NCI-H1092 treated with DMSO at 0.1 percent for 48 hours (cell line): ENCODE measurements at regions not wholly inside any gene's neighbourhood (a gene's known extent, or its start where the extent isn't known, plus 50 kb on each side); places are given as distances from the start of the nearest gene placed in this dataset.
A peak's percentile ranks its signal among the peaks of the same experiment; 100 is the strongest.

Experiments
- DNase-seq: peaks from one replicate; lab custom pipeline; 2025; lab: John Stamatoyannopoulos, UW

DNA sequence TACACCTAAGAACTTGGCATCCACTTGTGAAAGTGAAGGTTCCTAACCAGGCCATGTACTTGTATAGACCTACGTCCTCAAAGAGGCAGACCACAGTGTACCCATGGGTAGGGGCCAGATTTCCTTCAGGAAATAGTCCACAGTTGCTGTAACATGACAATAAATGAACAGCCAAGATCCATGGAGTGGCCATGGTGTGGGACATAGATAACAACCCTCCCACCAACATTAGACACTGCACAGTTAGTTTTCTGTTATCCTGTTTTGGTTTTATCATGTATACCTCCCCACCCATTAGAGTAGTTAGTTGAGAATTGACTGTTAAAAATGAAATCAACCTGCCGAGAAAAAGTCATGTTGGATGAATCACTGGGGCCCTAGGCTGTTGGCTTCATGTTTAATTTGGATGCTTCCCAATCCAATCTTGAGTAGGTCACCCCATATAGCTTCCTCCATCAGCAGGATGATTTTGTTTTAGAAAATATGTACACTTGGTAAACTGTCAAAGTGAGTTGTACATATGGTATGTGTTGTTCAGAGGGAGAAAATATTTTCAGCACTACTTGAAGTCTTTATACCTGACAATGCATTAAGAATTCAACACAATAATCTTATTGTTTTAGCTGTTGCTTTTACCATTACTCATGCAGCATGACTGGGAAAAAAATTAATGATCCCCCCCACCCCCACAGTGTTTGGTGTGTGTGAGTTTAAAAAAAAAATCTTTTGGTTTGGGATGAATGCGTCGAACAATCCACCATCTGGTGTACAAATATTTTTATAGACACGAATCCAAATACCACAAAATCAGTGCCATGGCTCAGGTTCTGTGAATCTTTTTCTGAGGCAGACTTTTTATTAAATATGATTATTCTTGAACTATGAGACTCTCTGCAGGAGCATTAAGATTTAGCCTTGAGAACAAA, 88.3 kb upstream of the ARHGAP29 start:
- DNase-seq = no peak

DNA sequence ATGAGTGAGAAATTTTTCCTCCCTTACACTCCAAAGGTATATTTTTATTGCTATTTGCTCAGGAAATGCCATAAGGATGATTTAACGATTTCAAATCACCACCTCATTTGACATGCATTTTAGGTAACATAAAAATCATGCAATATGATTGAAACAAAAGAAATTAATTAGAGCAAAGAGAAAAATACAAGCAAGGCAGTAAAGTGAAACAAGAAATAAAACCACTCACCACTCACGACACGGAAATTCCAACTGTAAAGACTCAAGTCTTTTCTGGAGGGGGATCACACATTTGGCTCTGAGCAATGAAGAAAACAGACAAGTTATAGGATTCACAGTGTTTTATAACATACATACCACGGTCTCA, 86.8 kb upstream of the ARHGAP29 start:
- DNase-seq = no peak

DNA sequence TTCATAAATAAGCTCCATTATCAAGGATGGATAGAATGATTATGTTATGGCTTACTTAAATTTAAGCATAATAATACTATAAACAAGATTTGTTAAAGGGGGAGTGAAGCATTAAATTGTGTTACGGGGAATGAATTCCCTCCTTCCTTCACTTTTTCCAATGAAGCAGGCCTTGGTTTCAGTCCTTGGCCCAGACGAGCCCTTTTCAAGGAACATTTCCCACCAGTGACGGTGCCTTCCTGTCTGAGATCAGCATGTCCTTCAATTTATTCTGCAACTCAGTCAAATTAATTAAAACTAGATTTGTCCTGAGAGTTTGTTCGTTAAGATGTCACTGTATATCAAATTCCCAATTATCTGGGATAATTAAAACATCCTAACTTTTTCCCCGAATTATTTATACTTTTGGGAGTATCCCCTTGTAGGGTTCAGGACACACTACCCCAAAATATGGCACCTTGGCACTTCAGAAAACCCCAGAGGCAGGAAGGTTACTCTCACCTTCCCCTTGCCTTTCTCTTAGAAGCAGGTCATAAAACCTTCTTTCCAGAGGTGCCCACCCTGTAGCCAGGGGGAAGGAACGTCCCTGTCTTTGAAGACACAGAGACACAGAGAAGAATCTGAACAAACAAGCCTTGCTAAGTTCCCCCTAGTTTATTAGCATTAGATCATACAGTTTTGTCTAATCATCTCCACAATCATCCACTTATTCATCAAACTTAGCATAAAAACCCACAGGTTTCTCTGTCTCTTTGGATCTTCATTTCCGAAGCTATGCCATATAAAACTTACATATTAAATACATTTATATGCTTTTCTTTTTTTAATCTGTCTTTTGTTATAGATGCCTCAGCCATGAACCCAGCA, 86.2 kb upstream of the ARHGAP29 start:
- no peak for DNase-seq

DNA sequence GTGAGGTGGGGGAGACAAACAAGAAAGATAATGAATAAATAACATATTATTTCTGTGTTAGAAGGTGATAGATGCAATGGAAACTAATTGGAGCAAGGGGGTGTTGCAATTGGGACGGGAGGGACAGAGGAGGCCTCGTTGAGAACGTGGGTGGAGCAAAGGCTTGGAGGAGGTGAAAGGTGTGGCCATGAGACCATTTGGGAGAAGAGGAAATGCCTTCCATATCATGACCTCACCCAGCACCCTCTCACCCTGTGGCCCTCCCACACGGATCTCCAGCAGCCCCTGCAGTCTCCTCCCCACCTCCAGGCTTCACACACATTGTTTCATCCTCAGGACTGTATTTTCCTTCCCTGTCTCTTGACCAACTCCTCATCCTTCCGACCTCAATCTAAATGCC, 85.3 kb upstream of the ARHGAP29 start:
- DNase-seq = no peak

DNA sequence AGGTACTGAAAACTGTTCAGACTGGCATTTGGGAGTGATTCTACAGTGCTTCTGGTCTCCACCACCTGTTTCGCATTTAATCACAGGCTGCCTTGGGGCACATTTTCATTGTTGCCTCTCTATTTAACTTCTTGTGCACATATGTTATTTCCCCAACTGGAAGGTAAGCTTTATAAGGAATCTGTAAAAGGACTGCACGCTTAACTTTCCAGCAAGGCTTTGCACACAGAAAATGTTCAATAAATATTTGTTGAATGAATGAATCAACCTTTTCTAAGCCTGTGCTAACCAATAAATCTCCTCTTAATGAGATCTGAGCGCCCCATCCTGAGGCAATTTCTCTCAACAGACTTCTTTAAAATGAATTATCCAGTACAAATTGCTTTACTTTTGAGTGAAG, 84.3 kb upstream of the ARHGAP29 start:
- peak; percentile 21 for DNase-seq

DNA sequence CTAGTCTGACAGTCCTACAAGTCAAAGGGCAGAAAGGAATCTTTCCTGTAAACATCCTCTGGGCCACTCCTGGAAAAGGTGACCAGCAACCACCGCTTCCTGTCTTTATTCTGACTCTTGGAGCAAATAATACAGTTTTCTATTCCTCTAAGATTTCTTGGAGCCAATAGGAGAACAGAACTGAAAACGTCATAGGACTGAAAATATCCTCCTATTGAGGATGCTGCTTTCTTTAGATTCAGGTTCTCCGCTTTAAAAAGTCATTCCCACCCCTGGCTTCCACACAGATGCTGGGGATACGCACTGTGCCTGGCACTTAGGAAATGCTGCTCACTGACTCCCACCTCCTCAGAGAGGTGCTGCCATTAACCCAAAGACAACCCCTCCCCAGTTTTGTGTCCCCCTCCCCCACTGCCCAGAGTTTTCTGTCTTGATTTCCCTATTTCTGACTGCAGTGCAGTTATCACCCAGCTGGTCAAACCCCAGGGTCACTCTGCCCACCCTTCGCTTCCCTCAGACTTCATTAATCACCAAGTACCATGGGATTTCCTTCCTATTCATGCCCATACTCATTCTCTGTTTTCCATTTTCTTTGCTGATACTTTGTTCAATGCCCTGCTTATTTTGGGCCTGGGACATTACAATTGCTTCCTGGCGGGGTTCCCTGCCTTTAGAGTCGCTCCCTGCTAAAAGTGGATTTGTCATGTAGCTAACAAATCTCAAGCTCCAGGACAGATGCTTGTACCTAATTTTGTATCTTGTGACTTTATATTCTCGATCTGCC, 82.1 kb upstream of the ARHGAP29 start:
- no peak for DNase-seq

DNA sequence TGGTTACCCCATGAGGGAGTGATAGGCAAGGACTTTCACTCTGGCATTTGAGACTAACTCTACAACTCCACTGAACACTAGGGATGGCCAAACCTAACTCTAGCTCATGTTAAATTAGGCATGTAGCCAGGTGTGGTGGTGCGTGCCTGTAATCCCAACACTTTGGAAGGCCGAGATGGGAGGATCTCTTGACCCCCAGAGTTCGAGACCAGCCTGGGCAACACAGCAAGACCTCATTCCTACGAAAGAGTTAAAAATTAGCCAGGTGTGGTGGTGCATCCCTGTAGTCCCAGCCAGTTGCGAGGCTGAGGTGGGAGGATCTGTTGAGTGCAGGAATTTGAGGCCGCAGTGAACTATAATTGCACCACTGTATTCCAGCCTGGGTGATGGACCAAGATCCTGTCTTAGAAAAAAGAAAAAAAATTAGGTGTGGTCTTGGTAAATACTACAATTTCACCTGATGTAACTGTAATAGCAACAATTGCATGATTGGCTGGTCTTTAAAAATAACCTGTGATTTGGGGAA, 81.2 kb upstream of the ARHGAP29 start:
- no peak for DNase-seq

DNA sequence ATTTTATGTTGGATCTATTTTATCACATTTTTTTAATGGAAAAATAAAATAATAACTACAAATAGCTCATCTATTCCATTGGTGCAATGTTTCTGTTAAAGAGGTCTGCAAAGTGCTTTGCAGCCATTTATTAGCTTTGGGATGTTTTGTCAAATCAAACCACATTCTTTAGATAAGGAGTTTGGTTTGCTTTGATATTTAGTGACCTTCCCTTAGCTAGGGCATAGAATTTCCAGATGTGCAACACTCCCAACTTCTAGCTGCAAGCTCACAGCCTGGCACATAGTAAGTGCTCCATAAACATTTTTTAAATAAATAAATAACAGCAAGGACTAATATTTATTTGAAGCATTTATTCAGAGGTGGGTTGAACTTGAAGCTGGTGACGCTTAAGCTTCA, 80.4 kb upstream of the ARHGAP29 start:
- DNase-seq = no peak

DNA sequence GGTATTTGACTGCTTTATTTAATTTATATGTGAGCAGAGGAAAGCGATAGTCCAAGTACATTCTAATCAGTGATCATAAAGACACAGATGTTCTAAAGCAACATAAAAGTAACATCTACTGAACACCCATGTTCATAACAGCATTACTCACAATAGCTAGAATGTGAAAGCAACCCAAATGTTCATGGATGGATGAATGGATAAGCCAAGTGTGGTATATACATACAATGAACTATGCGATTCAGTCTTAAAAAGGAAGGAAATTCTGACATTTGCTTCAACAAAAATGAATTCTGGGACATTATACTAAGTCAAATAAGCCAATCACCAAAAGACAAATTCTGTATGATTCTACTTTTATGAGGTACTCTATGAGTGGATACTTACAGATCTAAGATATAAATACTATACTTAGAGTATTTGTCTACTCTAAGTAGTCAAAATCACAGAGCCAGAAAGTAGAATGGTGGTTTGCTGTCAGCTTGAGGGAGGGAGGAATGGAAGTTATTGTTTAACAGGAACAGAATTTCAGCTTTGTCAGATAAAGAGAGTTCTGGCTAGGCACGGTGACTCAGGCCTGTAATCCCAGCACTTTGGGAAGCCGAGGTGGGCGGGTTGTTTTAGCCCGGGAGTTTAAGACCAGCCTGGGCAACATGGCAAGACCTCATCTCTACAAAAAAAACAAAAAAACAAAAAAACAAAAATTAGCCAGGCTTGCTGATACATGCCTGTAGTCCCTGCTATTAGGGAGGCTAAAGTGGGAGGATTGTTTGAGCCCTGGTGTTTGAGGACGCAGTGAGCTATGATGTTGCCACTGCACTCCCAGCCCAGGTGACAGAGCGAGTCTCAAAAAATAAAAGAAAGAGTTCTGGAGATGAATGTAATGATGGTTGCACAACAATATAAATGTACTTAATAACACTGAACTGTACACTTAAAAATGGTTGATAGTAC, 79.7 kb upstream of the ARHGAP29 start:
- no peak for DNase-seq

DNA sequence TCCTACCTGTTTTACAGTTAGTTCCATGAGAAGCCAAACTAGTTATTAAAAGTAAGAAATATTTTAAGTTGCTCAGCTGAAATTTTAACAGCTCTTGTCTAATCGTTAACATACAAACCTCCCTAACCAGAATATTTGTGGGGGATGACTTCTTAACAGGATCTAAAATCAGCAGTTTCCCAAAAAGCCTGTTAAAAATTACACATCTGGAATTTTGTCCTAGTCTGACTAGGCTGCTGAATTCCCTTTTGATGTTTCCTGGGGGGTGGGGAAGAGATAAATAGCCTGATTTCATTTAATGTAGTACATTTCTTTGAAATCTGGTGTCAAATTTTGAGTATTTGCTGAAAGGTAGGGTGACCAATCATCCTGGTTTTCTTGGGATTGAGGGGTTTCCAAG, 78.8 kb upstream of the ARHGAP29 start:
- DNase-seq = no peak

DNA sequence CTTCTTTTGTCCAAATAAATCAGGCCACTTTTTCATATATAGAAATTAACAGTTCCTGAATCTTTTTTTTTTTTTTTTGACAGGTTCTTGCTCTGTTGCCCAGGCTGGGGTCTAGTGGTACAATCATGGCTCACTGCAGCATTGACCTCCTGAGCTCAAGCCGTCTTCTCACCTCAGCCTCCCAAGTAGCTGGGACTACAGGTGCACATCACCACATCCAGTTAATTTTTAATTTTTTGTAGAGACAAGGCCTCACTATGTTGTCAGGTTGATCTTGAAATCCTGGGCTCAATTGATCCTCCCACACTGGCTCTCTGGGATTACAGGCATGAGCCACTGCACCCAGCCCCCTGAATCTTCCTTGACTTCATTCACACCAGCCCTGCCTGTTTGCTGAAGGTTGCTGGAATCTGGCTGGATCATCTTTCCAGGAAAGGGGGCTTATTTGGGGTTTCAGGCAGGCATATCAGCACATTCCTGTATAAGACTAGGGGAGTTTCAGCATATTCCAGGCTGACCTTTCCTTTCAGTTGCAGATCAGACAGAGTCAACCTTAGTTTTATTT, 78.2 kb upstream of the ARHGAP29 start:
- DNase-seq = no peak

DNA sequence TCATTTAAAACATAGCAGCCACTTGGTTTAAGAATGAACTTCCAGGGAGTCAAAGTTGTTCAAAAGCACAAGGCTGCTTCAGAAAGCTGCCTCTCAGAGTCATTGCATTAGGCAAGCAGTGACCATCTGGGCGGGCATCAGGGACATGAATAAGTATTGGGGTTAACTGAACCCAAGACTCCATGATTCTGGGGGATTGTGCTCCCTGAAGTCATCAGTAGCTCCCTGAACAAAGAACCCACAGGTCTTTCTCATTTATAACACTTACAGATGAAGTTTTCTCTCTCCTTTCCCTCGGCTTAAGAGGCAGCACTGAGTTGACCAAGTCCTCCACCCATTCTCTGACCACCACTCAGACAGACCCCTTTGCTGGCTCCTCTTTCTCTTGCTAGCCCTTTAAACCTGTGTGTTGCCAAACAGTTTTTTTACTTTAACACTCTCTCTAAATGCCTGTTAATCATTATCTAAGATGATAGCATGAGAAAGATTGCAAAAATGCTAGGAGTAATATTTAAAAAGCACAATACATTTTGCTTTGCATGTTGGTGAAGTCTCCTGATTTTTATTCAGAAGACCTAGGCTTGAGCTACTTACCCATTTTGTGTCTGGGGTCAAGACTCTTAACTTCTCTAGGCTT, 77.0 kb upstream of the ARHGAP29 start:
- no peak for DNase-seq

DNA sequence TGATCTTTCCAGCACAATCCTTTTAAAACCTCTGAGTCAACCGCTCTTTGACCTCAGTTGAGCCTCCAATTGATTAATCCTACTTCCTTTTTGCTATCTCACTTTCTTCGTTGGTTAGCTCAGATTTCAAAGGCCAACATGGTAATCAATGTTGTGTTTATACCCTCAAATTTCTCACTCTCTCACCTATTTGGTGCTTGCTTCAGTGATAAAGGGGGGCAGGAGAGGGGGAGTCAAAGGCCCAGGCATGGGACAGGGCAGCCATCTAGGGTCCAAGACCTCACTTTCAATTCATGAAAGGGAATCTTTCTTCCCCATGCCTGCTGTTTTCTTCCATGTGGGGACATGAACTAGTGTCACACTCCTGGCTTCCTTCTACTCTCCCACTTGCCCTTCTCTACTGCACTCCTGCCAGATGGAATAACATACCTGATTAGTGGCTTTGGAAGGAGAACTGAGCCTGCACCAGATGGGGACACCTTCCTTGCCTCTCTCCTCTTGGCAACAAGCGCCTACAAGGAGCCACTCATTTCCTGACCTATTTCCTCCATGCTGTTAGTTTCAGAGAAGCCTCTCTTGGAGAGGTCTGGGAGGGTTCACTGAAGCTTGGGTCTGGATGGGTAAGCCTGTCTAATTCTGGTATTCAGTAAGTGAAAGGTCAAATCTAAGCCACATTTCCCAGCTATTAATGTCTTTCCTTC, 73.3 kb upstream of the ARHGAP29 start:
- DNase-seq = no peak

DNA sequence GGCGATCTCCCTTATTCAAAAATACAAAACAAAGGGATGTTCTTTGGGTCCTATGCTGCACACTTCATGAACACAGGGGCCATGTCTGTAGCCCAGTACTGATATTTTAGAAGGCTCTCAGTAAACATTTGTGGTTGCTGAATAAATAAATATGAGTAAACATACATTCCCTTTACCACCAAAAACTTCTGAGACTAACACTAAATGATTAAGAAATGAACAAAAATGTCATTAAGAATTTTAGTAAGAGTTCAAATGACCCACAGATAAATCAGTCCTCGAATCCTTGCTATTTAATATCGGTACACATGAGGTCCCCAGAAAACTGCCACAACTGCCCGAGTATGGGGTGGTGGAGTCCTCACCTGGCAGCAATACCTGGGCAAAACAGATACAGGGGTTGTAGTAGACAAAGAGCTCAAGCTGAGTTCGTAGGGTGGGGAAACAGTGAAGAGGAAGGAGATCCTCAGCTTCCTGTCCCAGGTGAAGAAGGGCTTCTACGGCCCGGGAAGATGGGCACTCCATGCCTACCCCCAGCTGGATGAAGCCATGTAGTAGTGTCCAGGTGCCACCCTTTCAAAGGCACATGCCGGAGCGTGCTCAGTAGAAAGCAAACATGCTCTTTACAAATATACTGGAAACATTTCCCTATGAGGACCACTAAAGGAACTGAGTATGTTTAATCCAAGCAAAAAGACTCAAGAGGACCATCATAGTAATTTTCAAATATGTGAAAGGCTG, 72.6 kb upstream of the ARHGAP29 start:
- DNase-seq = no peak

DNA sequence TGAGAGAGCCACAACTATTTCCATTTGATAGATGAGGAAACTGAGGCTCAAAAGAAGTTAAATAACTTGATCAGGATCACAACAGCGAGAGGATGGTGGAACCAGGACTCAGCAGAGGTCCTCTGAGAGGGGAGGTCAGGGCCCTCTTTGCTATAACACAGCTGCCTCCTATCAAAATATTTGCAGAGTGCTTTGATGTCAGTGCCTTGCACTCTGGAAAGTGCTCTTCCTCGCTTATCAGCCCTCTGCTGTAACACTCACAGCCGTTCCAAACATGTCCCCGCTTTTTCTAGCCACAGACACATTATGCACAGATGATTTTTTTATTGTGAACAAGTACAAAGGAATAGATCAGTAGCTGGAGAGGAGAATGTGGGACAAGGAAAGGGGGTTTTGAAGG, 71.8 kb upstream of the ARHGAP29 start:
- DNase-seq = no peak

DNA sequence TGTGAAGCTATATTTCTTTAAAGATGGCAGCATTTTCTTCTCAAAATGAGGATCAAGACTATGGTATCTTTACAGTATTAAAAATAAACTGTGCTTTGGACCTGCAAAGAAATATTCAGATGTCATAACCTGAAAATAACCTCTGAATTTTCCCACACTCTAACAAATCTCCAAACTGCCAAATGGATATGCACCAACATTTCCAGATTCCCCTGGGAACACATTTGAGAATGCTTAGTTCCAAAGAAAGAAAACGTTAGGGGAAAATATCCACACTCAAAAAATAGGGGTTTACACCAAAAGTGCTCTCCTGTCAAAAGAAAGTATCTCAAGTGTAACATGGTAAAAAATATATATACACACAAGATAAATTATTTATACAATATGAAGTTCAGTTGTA, 69.1 kb upstream of the ARHGAP29 start:
- no peak for DNase-seq

DNA sequence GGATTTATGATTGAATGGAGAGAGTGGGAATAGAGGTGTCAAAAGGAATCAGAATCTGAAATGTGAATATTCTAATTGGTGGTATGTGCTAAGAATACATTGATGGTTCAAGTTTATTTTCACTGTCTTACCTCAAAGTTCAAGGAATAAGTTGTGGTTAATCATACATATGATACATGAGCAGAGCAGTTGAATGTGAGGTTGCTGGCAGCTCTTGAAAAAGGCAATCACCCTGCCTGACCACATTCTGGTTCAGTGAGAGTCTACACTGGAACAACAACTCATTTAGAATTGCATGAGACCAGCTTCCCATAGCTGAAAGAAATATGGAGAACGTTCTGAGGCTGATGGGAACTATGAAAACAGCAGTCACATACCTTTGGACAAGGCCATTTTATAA, 68.3 kb upstream of the ARHGAP29 start:
- DNase-seq = no peak

DNA sequence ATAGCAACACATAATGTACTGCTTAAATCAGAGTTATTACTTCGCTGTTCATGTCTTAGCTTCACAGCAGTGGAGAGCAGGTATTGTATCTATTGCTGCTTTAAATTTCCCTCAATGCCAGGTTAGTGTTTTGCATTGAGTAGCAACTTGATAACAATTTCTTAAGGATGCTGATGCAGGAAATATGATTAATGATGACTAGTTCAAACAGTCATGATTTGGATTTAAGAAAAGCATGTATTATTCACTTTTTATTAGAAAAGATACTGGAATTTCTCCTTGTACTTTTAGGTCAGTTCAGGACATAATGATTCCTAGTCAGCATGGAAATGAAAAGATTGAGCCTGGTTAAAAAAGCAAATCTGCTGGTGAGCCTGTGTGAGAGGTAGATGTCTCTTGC, 67.2 kb upstream of the ARHGAP29 start:
- no peak for DNase-seq

DNA sequence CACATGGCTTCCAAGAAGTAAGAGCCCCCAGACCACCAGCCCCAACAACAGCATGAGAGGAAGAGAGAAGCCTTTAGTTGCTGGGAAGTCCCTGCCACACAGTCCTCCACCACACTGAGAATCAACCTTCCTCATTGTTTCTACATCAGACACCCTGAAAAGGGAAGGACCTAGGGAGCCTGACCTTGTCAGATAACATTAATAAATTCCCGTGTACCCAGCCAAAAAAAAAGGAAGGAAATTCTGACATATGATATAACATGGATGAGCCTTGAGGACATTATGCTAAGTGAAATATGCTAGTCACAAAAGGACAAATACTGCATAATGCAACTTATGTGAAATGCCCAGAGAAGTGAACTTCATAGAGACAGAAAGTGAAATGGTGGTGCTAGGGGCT, 65.6 kb upstream of the ARHGAP29 start:
- no peak for DNase-seq
